ENCODE measurements at regions not wholly inside any gene's neighbourhood (a gene's known extent, or its start where the extent isn't known, plus 50 kb on each side); places are given as distances from the start of the nearest gene placed in this dataset.

DNA sequence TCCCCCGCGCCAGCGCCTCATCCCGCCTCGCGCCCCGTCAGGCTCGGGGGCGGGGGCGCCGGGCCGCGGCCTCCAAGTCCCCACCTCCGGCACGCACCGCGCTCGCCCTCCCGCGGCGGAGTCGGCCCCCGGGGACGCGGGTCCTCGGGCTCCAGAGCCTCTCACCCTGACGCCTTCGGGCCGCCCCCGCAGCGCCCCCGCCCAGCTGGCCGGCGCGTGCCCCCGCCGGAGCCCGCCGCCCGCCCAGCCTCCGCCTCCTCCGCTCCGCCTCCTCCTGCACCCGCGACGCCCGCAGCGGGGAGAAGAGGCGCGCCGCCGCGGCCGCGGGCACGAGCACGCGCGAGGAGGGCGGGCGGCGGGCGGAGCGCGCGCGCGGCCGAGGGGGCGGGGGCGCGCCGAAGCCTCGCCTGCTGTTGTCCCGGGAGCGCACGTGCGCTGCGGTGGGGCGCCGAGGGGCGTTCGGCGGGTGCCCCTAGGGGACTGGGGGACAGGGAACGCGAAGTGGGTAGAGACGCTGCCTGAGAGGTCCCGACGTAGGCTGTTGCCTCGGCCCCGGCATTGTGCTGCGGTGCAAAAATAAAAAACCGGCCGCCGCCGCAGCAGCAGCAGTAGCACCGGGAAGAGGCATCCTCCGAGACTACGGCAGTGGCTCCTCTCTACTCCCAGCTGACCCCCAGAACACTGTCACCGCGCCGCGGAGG is 87.4 kb upstream of the ARHGAP32 start:
- Histone ChIP-seq H3K4me3 (ENCODE audit: insufficient read depth, low read depth, low read length) (peak overlapping the region; percentile 82), H4K5ac (ENCODE audit: low read depth, low read length) (no peak overlapping the region), H3K23ac (ENCODE audit: low read depth, low read length) (peak overlapping the region; percentile 40; the same call in 1 of the 2 replicates), H3K56ac (ENCODE audit: extremely low read depth, insufficient read depth, low read length) (no peak overlapping the region), H3K79me1 (ENCODE audit: low read depth in 1 of 2, low read length in 2 of 2) (peaks cover 18 to 23% of the 10 kb centered on the region in 2 experiments), H2BK5ac (ENCODE audit: low read depth, low read length, poor library complexity, severe bottlenecking) (no peak overlapping the region), H3K9ac (ENCODE audit: low read depth, low read length) (peak overlapping the region; percentile 59), H3K4me1 (ENCODE audit: control insufficient read depth, insufficient read depth, low read length) (peaks cover 2% of the 10 kb centered on the region; the same call in 1 of the 2 replicates), H2AK9ac (replicated peaks; ENCODE audit: low read depth, low read length, poor library complexity) (peak overlapping the region; percentile 38), H2AK5ac (ENCODE audit: low read depth, low read length) (no peak overlapping the region), H2AFZ (replicated peaks; ENCODE audit: low read length, poor library complexity) (peak overlapping the region; percentile 98), H3K4ac (ENCODE audit: low read depth, low read length) (peak overlapping the region; percentile 18; the same call in 1 of the 2 replicates), H4K20me1 (ENCODE audit: insufficient read depth, low read length) (peaks cover 20% of the 10 kb centered on the region; the same call in 1 of the 2 replicates), H3K36me3 (ENCODE audit: control insufficient read depth, insufficient read depth, low read length) (no peaks in the 10 kb centered on the region), H2BK20ac (ENCODE audit: low read depth, low read length) (no peak overlapping the region), H4K8ac (ENCODE audit: low read depth in 2 of 2, low read length in 2 of 2) (peak overlapping the region; percentile 5 to 46; a peak in 1 of 4 replicates), H3K27ac (ENCODE audit: insufficient read depth, low read length) (peak overlapping the region; percentile 38; the same call in 1 of the 2 replicates), H2BK120ac (ENCODE audit: low read depth, low read length) (peak overlapping the region; percentile 62; the same call in 1 of the 2 replicates), H3K14ac (replicated peaks; ENCODE audit: low read depth, low read length) (0 out of 2 replicates have a peak overlapping the region, but pooled peaks have one; percentile 2), H2BK15ac (ENCODE audit: low read depth, low read length) (no peak overlapping the region), H3K4me2 (ENCODE audit: low read depth, low read length) (peak overlapping the region; percentile 87), H3K18ac (ENCODE audit: low read depth, low read length) (no peak overlapping the region), H4K91ac (ENCODE audit: insufficient read depth, low read depth, low read length) (no peak overlapping the region), H3K9me1 (ENCODE audit: insufficient read depth, low read length) (no peaks in the 10 kb centered on the region), H3K27me3 (ENCODE audit: control insufficient read depth, insufficient read depth, low read length) (no peaks in the 10 kb centered on the region), H3K9me3 (ENCODE audit: control insufficient read depth, insufficient read depth, low read length) (no peaks in the 10 kb centered on the region)
- ChIA-PET POLR2A (ENCODE audit: unreplicated experiment) (no interaction called here), CTCF (interaction anchor here (0.6 kb wide), 1 partner anchor 295 kb away, joined by 3 read pairs; no protein-coding TSS in a partner anchor)
- intact Hi-C loops (cut with micrococcal nuclease) (loop anchor here (5.0 kb wide), 1 partner anchor 137 kb away; no protein-coding TSS in a partner anchor), in situ Hi-C loops (cut with MboI; ENCODE audit: low sequenced_read_pairs) (no loop called here), dilution Hi-C loops (cut with HindIII; ENCODE audit: low sequenced_read_pairs, unreplicated experiment) (no loop called here)
- TF ChIP-seq MAZ (IDR thresholded peaks at IDR 0.05; ENCODE audit: borderline replicate concordance, low read depth, low read length) (peak; percentile 68; the same call in 1 of the 2 replicates), CTCF (conservative IDR thresholded peaks at IDR 0.05; ENCODE audit: low read depth, low read length) (0 out of 2 replicates have a peak, but pooled peaks have one; percentile 15), MXI1 (IDR thresholded peaks at IDR 0.05; ENCODE audit: borderline replicate concordance, low read depth, low read length) (peak; percentile 70; the same call in 1 of the 2 replicates), BHLHE40 (IDR thresholded peaks at IDR 0.05; ENCODE audit: low read depth, low read length) (peak; percentile 90), MAFK (IDR thresholded peaks at IDR 0.05; ENCODE audit: low read depth, low read length) (no peak)
- TF ChIP-seq, protein P1, sequence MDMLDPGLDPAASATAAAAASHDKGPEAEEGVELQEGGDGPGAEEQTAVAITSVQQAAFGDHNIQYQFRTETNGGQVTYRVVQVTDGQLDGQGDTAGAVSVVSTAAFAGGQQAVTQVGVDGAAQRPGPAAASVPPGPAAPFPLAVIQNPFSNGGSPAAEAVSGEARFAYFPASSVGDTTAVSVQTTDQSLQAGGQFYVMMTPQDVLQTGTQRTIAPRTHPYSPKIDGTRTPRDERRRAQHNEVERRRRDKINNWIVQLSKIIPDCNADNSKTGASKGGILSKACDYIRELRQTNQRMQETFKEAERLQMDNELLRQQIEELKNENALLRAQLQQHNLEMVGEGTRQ (IDR thresholded peaks at IDR 0.05; ENCODE audit: low read depth, low read length): peak; percentile 23; the same call in 1 of the 2 replicates
- DNase-seq: peak; percentile 67
- 4% methylated on average over 33 of the region's 103 CpGs; no CpG with 5 or more reads in 1 of the 2 experiments for WGBS, 2 experiments (ENCODE audit: extremely low coverage in 2 of 2, insufficient read length in 1 of 2)
- peak; percentile 90 for ATAC-seq (ENCODE audit: low read depth)
- no TSS peak for BruUV-seq (replicated peaks)
